Thyroid gland (tissue), 4 donors: ENCODE measurements at regions not wholly inside any gene's neighbourhood (a gene's known extent, or its start where the extent isn't known, plus 50 kb on each side); places are given as distances from the start of the nearest gene placed in this dataset.

Experiments
- POLR2A ChIP-seq, 2 donors: fragments of 450-650 bp; IDR thresholded peaks; one replicate each; pipeline ENCODE4 v1.6.1; 2017; ENCODE audit warnings: antibody characterized with exemption in 2 of 2, mild to moderate bottlenecking in 2 of 2, moderate library complexity in 1 of 2
- TF ChIP-seq, protein P1 (sequence below), 6 experiments: fragments of 200-600 bp in 3 of 6; fragments of 450-650 bp in 3 of 6; sonication (generic) in 3 of 6; IDR thresholded peaks; one replicate each; pipeline ENCODE4 v1.5.1; 2016 to 2019; ENCODE audit warnings: antibody characterized with exemption in 6 of 6, mild to moderate bottlenecking in 2 of 6, inconsistent platforms in 1 of 6, moderate library complexity in 1 of 6

DNA sequence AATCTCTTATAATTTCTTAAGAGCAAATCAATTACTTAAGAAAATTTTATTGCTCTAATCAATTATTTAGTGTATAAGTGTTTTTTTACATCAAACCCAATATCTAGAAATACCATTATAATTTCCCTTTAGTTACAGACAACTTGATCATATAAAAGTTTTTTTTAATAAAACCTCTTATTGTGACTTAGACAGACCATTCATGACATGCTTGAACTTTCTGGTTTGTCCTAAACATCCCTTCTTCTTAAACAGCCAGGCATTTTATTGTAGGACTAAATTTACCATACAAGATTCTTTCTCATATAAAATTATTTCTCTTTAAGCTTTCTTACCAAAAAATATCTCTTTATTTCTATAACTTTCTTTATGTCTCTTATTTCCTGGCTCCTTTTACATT is 164.5 kb downstream of the SUCNR1 start:
- no peak for TF ChIP-seq POLR2A (IDR thresholded peaks at IDR 0.05)
- TF ChIP-seq, protein P1, sequence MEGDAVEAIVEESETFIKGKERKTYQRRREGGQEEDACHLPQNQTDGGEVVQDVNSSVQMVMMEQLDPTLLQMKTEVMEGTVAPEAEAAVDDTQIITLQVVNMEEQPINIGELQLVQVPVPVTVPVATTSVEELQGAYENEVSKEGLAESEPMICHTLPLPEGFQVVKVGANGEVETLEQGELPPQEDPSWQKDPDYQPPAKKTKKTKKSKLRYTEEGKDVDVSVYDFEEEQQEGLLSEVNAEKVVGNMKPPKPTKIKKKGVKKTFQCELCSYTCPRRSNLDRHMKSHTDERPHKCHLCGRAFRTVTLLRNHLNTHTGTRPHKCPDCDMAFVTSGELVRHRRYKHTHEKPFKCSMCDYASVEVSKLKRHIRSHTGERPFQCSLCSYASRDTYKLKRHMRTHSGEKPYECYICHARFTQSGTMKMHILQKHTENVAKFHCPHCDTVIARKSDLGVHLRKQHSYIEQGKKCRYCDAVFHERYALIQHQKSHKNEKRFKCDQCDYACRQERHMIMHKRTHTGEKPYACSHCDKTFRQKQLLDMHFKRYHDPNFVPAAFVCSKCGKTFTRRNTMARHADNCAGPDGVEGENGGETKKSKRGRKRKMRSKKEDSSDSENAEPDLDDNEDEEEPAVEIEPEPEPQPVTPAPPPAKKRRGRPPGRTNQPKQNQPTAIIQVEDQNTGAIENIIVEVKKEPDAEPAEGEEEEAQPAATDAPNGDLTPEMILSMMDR (IDR thresholded peaks at IDR 0.05) = no peak
